Neural cell (in vitro differentiated cells): ENCODE measurements at regions not wholly inside any gene's neighbourhood (a gene's known extent, or its start where the extent isn't known, plus 50 kb on each side); places are given as distances from the start of the nearest gene placed in this dataset.

Experiments used
- CTCF ChIP-seq: fragments of 450-650 bp; IDR thresholded peaks from 2 replicates; pipeline ENCODE4 v1.5.1; 2014; ENCODE audit warnings: antibody characterized with exemption, mild to moderate bottlenecking, moderate library complexity; ENCODE audit not compliant: poor library complexity, severe bottlenecking
- EP300 ChIP-seq: fragments of 450-650 bp; conservative IDR thresholded peaks from 2 replicates; pipeline ENCODE4 v1.6.1; 2014; ENCODE audit warnings: antibody characterized with exemption, mild to moderate bottlenecking, moderate library complexity; ENCODE audit not compliant: poor library complexity, severe bottlenecking
- EZH2 ChIP-seq: fragments of 200-600, 300-800 bp; shearing (Covaris generic), sonication (generic); IDR thresholded peaks from 2 replicates; pipeline ENCODE4 v1.6.1; 2014; ENCODE audit warnings: antibody characterized with exemption, low read length, borderline replicate concordance, mild to moderate bottlenecking; ENCODE audit not compliant: insufficient read depth, poor library complexity, severe bottlenecking
- POLR2AphosphoS5 ChIP-seq: IDR thresholded peaks from 2 replicates; pipeline ENCODE4 v1.6.1; 2012

GRCh38 chr2:120548627-120549608 is 186.8 kb upstream of the GLI2 start:
- TF ChIP-seq EP300 = no peak
- TF ChIP-seq CTCF = no peak
- no peak for TF ChIP-seq EZH2
- TF ChIP-seq POLR2AphosphoS5 = no peak
